Parathyroid adenoma (tissue), 2 donors: ENCODE measurements at regions not wholly inside any gene's neighbourhood (a gene's known extent, or its start where the extent isn't known, plus 50 kb on each side); places are given as distances from the start of the nearest gene placed in this dataset.

Source experiments
- H2AFZ ChIP-seq: fragments of 300-600 bp; sonication (generic); one replicate; pipeline ENCODE4 v1.7.0; 2017; ENCODE audit warnings: antibody characterized with exemption, mild to moderate bottlenecking
- H3K27ac ChIP-seq: fragments of 300-600 bp; sonication (generic); one replicate; pipeline ENCODE4 v1.7.0; 2017
- H3K27me3 ChIP-seq: fragments of 300-600 bp; sonication (generic); one replicate; pipeline ENCODE4 v1.7.0; 2017; ENCODE audit warnings: low read length; ENCODE audit not compliant: control insufficient read depth, insufficient read depth
- H3K36me3 ChIP-seq: fragments of 300-600 bp; sonication (generic); one replicate; pipeline ENCODE4 v1.7.0; 2017; ENCODE audit warnings: low read length; ENCODE audit not compliant: control insufficient read depth, insufficient read depth
- H3K4me1 ChIP-seq: fragments of 300-600 bp; sonication (generic); one replicate; pipeline ENCODE4 v1.7.0; 2017; ENCODE audit warnings: control low read depth
- H3K4me2 ChIP-seq: fragments of 300-600 bp; sonication (generic); one replicate; pipeline ENCODE4 v1.7.0; 2017; ENCODE audit warnings: low read length
- H3K4me3 ChIP-seq: fragments of 300-600 bp; sonication (generic); one replicate; pipeline ENCODE4 v1.7.0; 2017; ENCODE audit warnings: low read depth, low read length
- H3K79me2 ChIP-seq: fragments of 300-600 bp; sonication (generic); one replicate; pipeline ENCODE4 v1.7.0; 2017; ENCODE audit warnings: control low read depth
- H3K9ac ChIP-seq: fragments of 300-600 bp; sonication (generic); one replicate; pipeline ENCODE4 v1.7.0; 2017; ENCODE audit warnings: mild to moderate bottlenecking
- H3K9me3 ChIP-seq: fragments of 300-600 bp; sonication (generic); one replicate; pipeline ENCODE4 v1.7.0; 2017; ENCODE audit warnings: low read length; ENCODE audit not compliant: control insufficient read depth
- TF ChIP-seq, protein P1 (sequence below): fragments of 300-600 bp; sonication (generic); IDR thresholded peaks from one replicate; pipeline ENCODE4 v1.7.0; 2017; ENCODE audit warnings: antibody characterized with exemption, mild to moderate bottlenecking
- donor health status: primary hyperparathyroidism.

DNA sequence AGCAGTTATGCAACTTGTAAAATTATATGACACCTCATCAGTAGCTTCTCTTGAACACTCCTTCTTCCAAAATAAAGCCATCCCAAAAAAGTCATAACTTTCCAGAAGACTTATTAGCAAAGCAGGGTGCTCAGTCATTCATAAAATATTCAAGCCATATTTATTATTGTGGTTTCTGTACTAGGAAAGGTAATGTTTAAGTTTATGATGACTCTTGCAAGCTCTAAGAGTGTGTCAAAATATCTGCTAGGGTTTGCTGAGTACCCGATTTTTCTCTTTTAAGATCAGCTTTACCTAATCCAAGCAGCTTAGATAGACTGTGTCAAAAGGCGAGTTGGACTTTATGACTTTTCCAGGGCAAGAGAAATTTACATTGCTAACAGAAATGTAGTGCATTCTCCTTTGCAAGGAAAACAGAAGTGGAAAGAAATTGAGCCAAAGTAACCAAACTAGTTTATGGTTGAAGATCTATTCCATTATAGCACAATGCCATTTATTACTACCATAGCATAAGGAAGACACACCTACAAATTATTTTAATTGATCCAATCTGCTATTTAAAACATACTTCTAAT, 98.0 kb upstream of the SOX6 start:
- no peaks in the 10 kb centered on the region for H3K9me3 ChIP-seq
- H2AFZ ChIP-seq, result no peak overlapping the region
- H3K9ac ChIP-seq, result no peak overlapping the region
- no peaks in the 10 kb centered on the region for H3K4me1 ChIP-seq
- TF ChIP-seq, protein P1, sequence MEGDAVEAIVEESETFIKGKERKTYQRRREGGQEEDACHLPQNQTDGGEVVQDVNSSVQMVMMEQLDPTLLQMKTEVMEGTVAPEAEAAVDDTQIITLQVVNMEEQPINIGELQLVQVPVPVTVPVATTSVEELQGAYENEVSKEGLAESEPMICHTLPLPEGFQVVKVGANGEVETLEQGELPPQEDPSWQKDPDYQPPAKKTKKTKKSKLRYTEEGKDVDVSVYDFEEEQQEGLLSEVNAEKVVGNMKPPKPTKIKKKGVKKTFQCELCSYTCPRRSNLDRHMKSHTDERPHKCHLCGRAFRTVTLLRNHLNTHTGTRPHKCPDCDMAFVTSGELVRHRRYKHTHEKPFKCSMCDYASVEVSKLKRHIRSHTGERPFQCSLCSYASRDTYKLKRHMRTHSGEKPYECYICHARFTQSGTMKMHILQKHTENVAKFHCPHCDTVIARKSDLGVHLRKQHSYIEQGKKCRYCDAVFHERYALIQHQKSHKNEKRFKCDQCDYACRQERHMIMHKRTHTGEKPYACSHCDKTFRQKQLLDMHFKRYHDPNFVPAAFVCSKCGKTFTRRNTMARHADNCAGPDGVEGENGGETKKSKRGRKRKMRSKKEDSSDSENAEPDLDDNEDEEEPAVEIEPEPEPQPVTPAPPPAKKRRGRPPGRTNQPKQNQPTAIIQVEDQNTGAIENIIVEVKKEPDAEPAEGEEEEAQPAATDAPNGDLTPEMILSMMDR, result no peak
- H3K4me3 ChIP-seq, result no peak overlapping the region
- no peak overlapping the region for H3K27ac ChIP-seq
- H3K27me3 ChIP-seq, result no peaks in the 10 kb centered on the region
- H3K36me3 ChIP-seq, result no peaks in the 10 kb centered on the region
- H3K4me2 ChIP-seq, result no peak overlapping the region
- no peaks in the 10 kb centered on the region for H3K79me2 ChIP-seq

DNA sequence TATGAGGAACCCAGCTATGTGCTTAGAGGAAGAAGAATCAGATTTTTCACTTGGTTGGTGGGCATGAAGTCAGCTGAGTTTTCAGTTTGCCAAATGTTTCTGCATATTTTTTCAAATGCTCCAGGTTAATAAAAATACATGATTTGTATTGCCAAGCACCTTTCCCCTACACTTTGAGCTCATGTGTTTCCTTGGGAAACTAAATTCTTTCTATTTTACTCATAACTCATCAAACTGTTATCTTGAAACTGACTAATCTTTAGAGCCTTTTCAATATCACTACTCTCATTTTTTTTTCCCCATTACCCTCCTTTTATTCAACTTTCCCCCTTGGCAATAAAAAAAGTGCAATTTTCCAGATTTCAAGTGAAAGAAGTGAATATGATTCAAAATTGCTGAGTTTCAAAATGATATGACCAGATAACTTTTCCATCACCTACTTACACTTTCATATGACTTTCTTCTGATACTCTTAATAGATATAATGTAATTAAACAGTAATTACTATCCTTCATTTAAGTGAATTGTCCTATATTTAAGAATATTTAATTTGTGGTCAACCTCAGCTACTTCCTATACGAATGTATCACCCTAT, 91.9 kb upstream of the SOX6 start:
- Histone ChIP-seq H3K27me3 (no peaks in the 10 kb centered on the region), H2AFZ (no peak overlapping the region), H3K4me3 (no peak overlapping the region), H3K9ac (no peak overlapping the region), H3K79me2 (no peaks in the 10 kb centered on the region), H3K27ac (no peak overlapping the region), H3K4me2 (no peak overlapping the region), H3K4me1 (no peaks in the 10 kb centered on the region), H3K9me3 (no peaks in the 10 kb centered on the region), H3K36me3 (no peaks in the 10 kb centered on the region)
- TF ChIP-seq, protein P1, result no peak

DNA sequence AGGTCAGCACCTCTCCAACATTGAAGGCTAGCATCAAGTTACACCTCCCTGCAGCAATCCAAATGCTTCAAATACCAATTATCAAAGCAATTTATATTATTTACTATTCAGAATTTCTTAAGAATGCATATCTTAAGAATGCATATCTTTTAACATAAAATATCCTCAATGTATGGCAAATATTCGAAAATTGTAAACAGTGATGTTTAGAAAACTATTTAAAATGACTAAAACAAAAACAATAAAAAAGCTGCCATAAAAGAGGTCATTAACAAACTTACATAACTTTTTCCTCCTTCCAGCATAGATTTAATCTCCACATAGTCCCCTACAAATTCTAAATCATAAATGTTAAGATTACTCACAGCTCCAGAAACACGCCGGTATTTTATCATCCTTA, 85.1 kb upstream of the SOX6 start:
- no peak overlapping the region for H2AFZ ChIP-seq
- no peaks in the 10 kb centered on the region for H3K27me3 ChIP-seq
- no peaks in the 10 kb centered on the region for H3K4me1 ChIP-seq
- no peaks in the 10 kb centered on the region for H3K79me2 ChIP-seq
- no peak overlapping the region for H3K4me3 ChIP-seq
- no peak overlapping the region for H3K4me2 ChIP-seq
- TF ChIP-seq, protein P1, result no peak
- no peaks in the 10 kb centered on the region for H3K9me3 ChIP-seq
- H3K27ac ChIP-seq, result no peak overlapping the region
- H3K9ac ChIP-seq, result no peak overlapping the region
- H3K36me3 ChIP-seq, result no peaks in the 10 kb centered on the region

DNA sequence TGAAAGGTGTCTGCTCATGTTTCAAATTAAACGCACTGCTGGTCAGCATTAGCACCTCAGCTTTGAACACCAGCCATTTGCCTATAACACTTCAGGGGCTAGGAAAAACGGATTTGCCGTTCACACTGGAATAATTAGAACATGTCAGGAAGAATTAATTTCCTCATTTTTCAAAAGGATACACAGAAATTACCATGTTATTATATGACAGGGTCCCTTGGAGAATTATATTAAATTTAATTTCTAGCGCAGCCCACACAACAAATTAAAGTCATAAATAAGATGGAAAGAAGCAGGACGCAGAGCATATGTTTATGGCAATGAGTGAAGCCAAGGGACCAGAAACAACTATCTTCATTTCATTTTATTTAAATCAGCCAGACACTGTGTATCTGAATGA, 83.8 kb upstream of the SOX6 start:
- H3K9ac ChIP-seq, result no peak overlapping the region
- TF ChIP-seq, protein P1, result no peak
- no peaks in the 10 kb centered on the region for H3K36me3 ChIP-seq
- H3K79me2 ChIP-seq, result no peaks in the 10 kb centered on the region
- no peak overlapping the region for H3K4me3 ChIP-seq
- H3K4me2 ChIP-seq, result no peak overlapping the region
- H3K9me3 ChIP-seq, result no peaks in the 10 kb centered on the region
- no peaks in the 10 kb centered on the region for H3K4me1 ChIP-seq
- no peak overlapping the region for H2AFZ ChIP-seq
- no peaks in the 10 kb centered on the region for H3K27me3 ChIP-seq
- no peak overlapping the region for H3K27ac ChIP-seq

DNA sequence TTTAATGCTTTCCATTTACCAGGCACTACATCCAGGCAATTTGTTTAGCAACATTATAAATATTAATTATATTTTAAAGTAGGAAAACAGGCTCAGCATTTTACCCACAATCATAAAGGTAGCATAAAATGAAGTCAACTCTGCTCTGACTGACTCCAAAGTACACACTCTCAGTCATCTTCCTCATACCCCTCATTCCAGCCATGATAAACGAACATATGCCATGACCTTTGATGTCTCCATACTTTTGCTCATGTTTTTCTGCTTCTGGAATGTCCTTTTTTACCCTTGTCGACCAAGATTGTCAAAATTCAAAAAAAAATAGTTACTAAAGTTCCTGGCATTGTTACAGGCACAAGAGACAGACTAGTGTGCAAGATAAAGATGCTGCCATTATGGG, 77.7 kb upstream of the SOX6 start:
- TF ChIP-seq, protein P1, result no peak
- no peak overlapping the region for H3K4me2 ChIP-seq

More for the DNA sequence above, 77.7 kb upstream of the SOX6 start:
- no peaks in the 10 kb centered on the region for H3K9me3 ChIP-seq
- H3K36me3 ChIP-seq, result no peaks in the 10 kb centered on the region
- H3K27ac ChIP-seq, result no peak overlapping the region
- no peaks in the 10 kb centered on the region for H3K79me2 ChIP-seq
- no peak overlapping the region for H3K4me3 ChIP-seq
- no peaks in the 10 kb centered on the region for H3K4me1 ChIP-seq
- H3K27me3 ChIP-seq, result no peaks in the 10 kb centered on the region
- H3K9ac ChIP-seq, result no peak overlapping the region
- no peak overlapping the region for H2AFZ ChIP-seq
